Testis (tissue), 2 donors: ENCODE measurements at regions not wholly inside any gene's neighbourhood (a gene's known extent, or its start where the extent isn't known, plus 50 kb on each side); places are given as distances from the start of the nearest gene placed in this dataset.

Experiments used
- DNase-seq: peaks from one replicate; pipeline ENCODE4 v3.0.0-alpha.2; 2019
- H3K27ac ChIP-seq, 2 donors: fragments of 200-600 bp; sonication (generic); one replicate each; pipeline ENCODE4 v1.5.1; 2019
- H3K27me3 ChIP-seq: fragments of 200-600 bp; sonication (generic); one replicate; pipeline ENCODE4 v1.5.1; 2019
- H3K36me3 ChIP-seq: fragments of 200-600 bp; sonication (generic); one replicate; pipeline ENCODE4 v1.5.1; 2017; ENCODE audit warnings: low read depth; ENCODE audit errors: missing control alignments
- H3K4me1 ChIP-seq: fragments of 200-600 bp; sonication (generic); one replicate; pipeline ENCODE4 v1.5.1; 2019
- H3K4me3 ChIP-seq, 2 donors: fragments of 200-600 bp; sonication (generic); one replicate each; pipeline ENCODE4 v1.5.1; 2017 to 2019
- H3K9me3 ChIP-seq: fragments of 200-600 bp; sonication (generic); one replicate; pipeline ENCODE4 v1.5.1; 2017
- CTCF ChIP-seq, 3 experiments: fragments of 450-650 bp in 2 of 3; fragments of 200-600 bp in 1 of 3; sonication (generic) in 1 of 3; IDR thresholded peaks; one replicate each; pipeline ENCODE4 v1.5.1; 2016 to 2019; ENCODE audit warnings: antibody characterized with exemption in 3 of 3, mild to moderate bottlenecking in 2 of 3, moderate library complexity in 1 of 3
- POLR2A ChIP-seq: fragments of 450-650 bp; IDR thresholded peaks from one replicate; pipeline ENCODE4 v1.6.1; 2017; ENCODE audit warnings: antibody characterized with exemption, mild to moderate bottlenecking, moderate library complexity
- WGBS, 2 donors: methylation state at CpG; one replicate each; pipeline ENCODE4 v1.1.5; 2018; 5-methylcytosine and 5-hydroxymethylcytosine counted together
- intact Hi-C: fragments of 100-400 bp; cut with DNase I; formaldehyde crosslinking; loops from one replicate; pipeline ENCODE4 v1.15.1; 2023; ENCODE audit warnings: low total_unique reads

DNA sequence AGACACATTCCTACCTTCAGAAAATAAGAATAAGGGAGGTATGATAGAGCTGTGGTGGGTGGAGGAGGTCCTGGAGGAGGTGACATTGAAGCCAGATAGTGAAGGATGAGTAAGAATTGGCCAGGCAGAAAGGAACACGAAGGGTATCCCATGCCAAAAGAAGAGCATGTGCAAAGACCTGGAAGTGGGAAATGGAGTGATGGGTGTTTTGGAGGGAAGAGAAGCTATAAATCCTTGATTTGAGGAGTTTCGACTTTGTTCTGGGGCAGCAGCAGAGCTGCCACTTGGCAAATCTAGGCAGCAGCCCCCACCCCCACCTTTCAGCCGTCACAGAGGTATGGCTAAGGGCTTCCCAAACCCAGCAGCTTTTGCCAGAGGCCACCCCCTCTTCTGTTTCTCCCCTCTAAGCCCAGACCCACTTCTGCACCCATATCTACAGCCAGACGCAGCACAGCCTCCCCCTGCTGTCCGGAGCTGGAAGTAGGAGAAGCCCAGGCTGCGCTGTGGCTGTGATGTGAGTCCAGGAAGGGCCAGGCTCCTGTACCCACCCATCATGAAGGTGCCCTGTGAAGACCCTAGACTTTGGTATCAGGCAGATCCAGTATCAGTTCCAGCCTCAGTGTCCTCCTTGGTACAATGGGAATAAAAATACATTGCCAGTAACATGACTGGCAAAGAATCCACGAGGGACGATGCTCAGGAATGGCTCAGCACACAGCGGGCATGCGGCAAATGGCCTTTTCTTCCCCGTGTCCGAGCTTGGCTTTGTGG is 188.7 kb upstream of the LINGO1 start:
- 43 to 50% methylated on average over 12 of the region's 12 CpGs for WGBS, 2 donors
- TF ChIP-seq CTCF (IDR thresholded peaks at IDR 0.05) (peak; percentile 45 to 73 (median 49)), POLR2A (no peak)
- no peaks in the 10 kb centered on the region for H3K9me3 ChIP-seq
- peak; percentile 76 for DNase-seq
- H3K4me3 ChIP-seq = no peak overlapping the region
- intact Hi-C loops = no loop called here
- H3K27ac ChIP-seq = no peak overlapping the region
- H3K36me3 ChIP-seq = no peaks in the 10 kb centered on the region
- no peaks in the 10 kb centered on the region for H3K4me1 ChIP-seq
- no peaks in the 10 kb centered on the region for H3K27me3 ChIP-seq

- H3K4me3 ChIP-seq = peak overlapping the region; percentile 26 to 40
- DNase-seq = peak; percentile 45
- H3K27me3 ChIP-seq = no peaks in the 10 kb centered on the region
- no peak overlapping the region for H3K27ac ChIP-seq
- TF ChIP-seq POLR2A (no peak), CTCF (IDR thresholded peaks at IDR 0.05) (no peak)
- no peaks in the 10 kb centered on the region for H3K9me3 ChIP-seq
- H3K4me1 ChIP-seq = no peaks in the 10 kb centered on the region
- intact Hi-C loops = loop anchor here (5.0 kb wide), 1 partner anchor 188 kb away; the partner anchor contains the start of gene LINGO1
- WGBS, 2 donors = 0 to 1% methylated on average over 10 to 72 of the region's 89 CpGs
- H3K36me3 ChIP-seq = no peaks in the 10 kb centered on the region
Measured at GRCh38 chr15:77819851-77820728, 187.4 kb upstream of the LINGO1 start.

- 0 to 1% methylated on average over 3 to 75 of the region's 120 CpGs for WGBS, 2 donors
- intact Hi-C loops = loop anchor here (5.0 kb wide), 1 partner anchor 187 kb away; the partner anchor contains the start of gene LINGO1
- TF ChIP-seq CTCF (IDR thresholded peaks at IDR 0.05) = no peak
- no peak for TF ChIP-seq POLR2A
- no peaks in the 10 kb centered on the region for H3K9me3 ChIP-seq
- H3K4me1 ChIP-seq = no peaks in the 10 kb centered on the region
- H3K27me3 ChIP-seq = no peaks in the 10 kb centered on the region
- H3K36me3 ChIP-seq = no peaks in the 10 kb centered on the region
- H3K4me3 ChIP-seq = peak overlapping the region; percentile 26 to 39
- DNase-seq = peak; percentile 43
- no peak overlapping the region for H3K27ac ChIP-seq
Measured at GRCh38 chr15:77819048-77819850, 186.5 kb upstream of the LINGO1 start.

- Histone ChIP-seq H3K27me3 (no peaks in the 10 kb centered on the region), H3K27ac (no peak overlapping the region), H3K36me3 (no peaks in the 10 kb centered on the region), H3K4me3 (peak overlapping the region; percentile 20 to 26), H3K9me3 (no peaks in the 10 kb centered on the region), H3K4me1 (no peaks in the 10 kb centered on the region)
- WGBS, 2 donors = 10 to 25% methylated on average over 4 to 17 of the region's 50 CpGs
- no peak for TF ChIP-seq CTCF (IDR thresholded peaks at IDR 0.05)
- TF ChIP-seq POLR2A = no peak
- DNase-seq = no peak
- intact Hi-C loops = loop anchor here (5.0 kb wide), 1 partner anchor 186 kb away; the partner anchor contains the start of gene LINGO1
Measured at GRCh38 chr15:77818484-77819047, 185.9 kb upstream of the LINGO1 start.
